Fibroblast of skin of left biceps (primary cell): ENCODE measurements at regions not wholly inside any gene's neighbourhood (a gene's known extent, or its start where the extent isn't known, plus 50 kb on each side); places are given as distances from the start of the nearest gene placed in this dataset.
"Not testable (repeated sequence)": the region's sequence is repeated elsewhere in the genome, so short reads cannot be mapped to it uniquely, and the experiment has no call there.

Source experiments
- DNase-seq, 2 experiments: peaks; one replicate each; pipeline ENCODE4 v3.0.0-alpha.2; 2013; ENCODE audit warnings: low read depth in 2 of 2

- peak in 1 of 2 experiments; percentile 38 for DNase-seq
Measured at GRCh38 chr3:65037861-65038260, 350.1 kb upstream of the ADAMTS9 start.

- DNase-seq: no peak
Measured at GRCh38 chr3:65035246-65035645, 347.4 kb upstream of the ADAMTS9 start.

- no peak for DNase-seq
Measured at GRCh38 chr3:65033576-65033975, 345.8 kb upstream of the ADAMTS9 start.

GRCh38 chr3:65030847-65031463 lies 343.2 kb upstream of the ADAMTS9 start:
- peak; percentile 64 to 65 for DNase-seq

GRCh38 chr3:65030014-65030627 lies 342.3 kb upstream of the ADAMTS9 start:
- DNase-seq: no peak

GRCh38 chr3:65029130-65029529 lies 341.3 kb upstream of the ADAMTS9 start:
- no peak for DNase-seq

- DNase-seq: no peak
Measured at GRCh38 chr3:65028024-65028423, 340.2 kb upstream of the ADAMTS9 start.

GRCh38 chr3:65027335-65027734 lies 339.5 kb upstream of the ADAMTS9 start:
- DNase-seq: no peak

- DNase-seq: no peak
Measured at GRCh38 chr3:65026151-65026550, 338.4 kb upstream of the ADAMTS9 start.

- no peak for DNase-seq
Measured at GRCh38 chr3:65024148-65024547, 336.3 kb upstream of the ADAMTS9 start.

- no peak for DNase-seq
Measured at GRCh38 chr3:65020281-65021160, 332.7 kb upstream of the ADAMTS9 start.

GRCh38 chr3:65019443-65020055 lies 331.7 kb upstream of the ADAMTS9 start:
- DNase-seq: no peak

GRCh38 chr3:65018801-65019200 lies 331.0 kb upstream of the ADAMTS9 start:
- DNase-seq: no peak

GRCh38 chr3:65017359-65017758 lies 329.6 kb upstream of the ADAMTS9 start:
- DNase-seq: no peak

- no peak for DNase-seq
Measured at GRCh38 chr3:65015711-65016110, 327.9 kb upstream of the ADAMTS9 start.

GRCh38 chr3:65013053-65013452 lies 325.3 kb upstream of the ADAMTS9 start:
- DNase-seq: no peak

GRCh38 chr3:65006300-65006739 lies 318.5 kb upstream of the ADAMTS9 start:
- DNase-seq: peak; percentile 76 to 77

- DNase-seq: no peak
Measured at GRCh38 chr3:65005486-65005885, 317.7 kb upstream of the ADAMTS9 start.

- DNase-seq: no peak
Measured at GRCh38 chr3:65004795-65005295, 317.0 kb upstream of the ADAMTS9 start.

- peak; percentile 39 to 58 for DNase-seq
Measured at GRCh38 chr3:65004306-65004705, 316.5 kb upstream of the ADAMTS9 start.

- DNase-seq: not testable (repeated sequence)
Measured at GRCh38 chr3:65001119-65001518, 313.3 kb upstream of the ADAMTS9 start.

- DNase-seq: no peak
Measured at GRCh38 chr3:64998317-64998716, 310.5 kb upstream of the ADAMTS9 start.
